OCI-LY7 (cell line): ENCODE measurements at regions not wholly inside any gene's neighbourhood (a gene's known extent, or its start where the extent isn't known, plus 50 kb on each side); places are given as distances from the start of the nearest gene placed in this dataset.

Source experiments
- BruUV-seq: library from RNA; stranded (reverse); fragments of 400-500 nt; replicated peaks from 2 replicates; lab custom pipeline; 2021; lab: Mats Ljungman, UMichigan
- CTCF ChIA-PET: fragments of 300-600 bp; sonication (Branson Sonifier 250); formaldehyde crosslinking; loops from one replicate; lab custom pipeline; 2022; ENCODE audit warnings: antibody characterized with exemption; ENCODE audit not compliant: unreplicated experiment; lab: Charles Lee
- POLR2A ChIA-PET: fragments of 300-600 bp; sonication (Branson Sonifier 250); formaldehyde crosslinking; loops from one replicate; lab custom pipeline; 2022; ENCODE audit warnings: antibody characterized with exemption; lab: Charles Lee
- DNase-seq: peaks from one replicate; pipeline ENCODE4 v3.0.0-alpha.2; 2015; ENCODE audit warnings: low spot score
- H2AFZ ChIP-seq: fragments of 200-600 bp; sonication (generic), shearing (Covaris generic); 2 replicates; pipeline ENCODE4 v1.6.1; 2014; ENCODE audit warnings: mild to moderate bottlenecking, antibody characterized with exemption, low read length, moderate library complexity
- H3K27ac ChIP-seq: fragments of 200-600 bp; sonication (generic); 2 replicates; pipeline ENCODE4 v1.5.1; 2014; ENCODE audit warnings: mixed run types, low read depth, mild to moderate bottlenecking, moderate library complexity, low read length, inconsistent platforms; ENCODE audit not compliant: poor library complexity, severe bottlenecking
- H3K36me3 ChIP-seq: fragments of 200-600 bp; sonication (generic); 2 replicates; pipeline ENCODE4 v1.6.1; 2014; ENCODE audit warnings: mild to moderate bottlenecking, antibody characterized with exemption, low read length, moderate library complexity, mixed read lengths; ENCODE audit not compliant: insufficient read depth
- H3K4me1 ChIP-seq: fragments of 200-600 bp; sonication (generic); 2 replicates; pipeline ENCODE4 v1.5.1; 2014; ENCODE audit warnings: mild to moderate bottlenecking, low read length; ENCODE audit not compliant: insufficient read depth, poor library complexity, severe bottlenecking
- H3K4me2 ChIP-seq: fragments of 200-600 bp; sonication (generic); 2 replicates; pipeline ENCODE4 v1.6.1; 2014; ENCODE audit warnings: mild to moderate bottlenecking, low read length
- H3K4me3 ChIP-seq: fragments of 200-600 bp; sonication (generic); 2 replicates; pipeline ENCODE4 v1.5.1; 2014; ENCODE audit warnings: mild to moderate bottlenecking, low read depth, low read length; ENCODE audit not compliant: poor library complexity, severe bottlenecking
- H3K79me2 ChIP-seq: fragments of 200-600 bp; sonication (generic); 2 replicates; pipeline ENCODE4 v1.6.1; 2016; ENCODE audit warnings: low read depth, mild to moderate bottlenecking, low read length, moderate library complexity, mixed read lengths; ENCODE audit not compliant: insufficient read depth
- H3K9me2 ChIP-seq: fragments of 200-600 bp; sonication (generic); 2 replicates; pipeline ENCODE4 v1.6.1; 2016; ENCODE audit warnings: mild to moderate bottlenecking, low read length, mixed read lengths; ENCODE audit not compliant: insufficient read depth
- H3K9me3 ChIP-seq: fragments of 200-600 bp; sonication (generic); 2 replicates; pipeline ENCODE4 v1.6.1; 2014; ENCODE audit warnings: mild to moderate bottlenecking, mixed run types, low read length, mixed read lengths
- H4K20me1 ChIP-seq: fragments of 200-600 bp; sonication (generic); 2 replicates; pipeline ENCODE4 v1.6.1; 2014; ENCODE audit warnings: mild to moderate bottlenecking, antibody characterized with exemption, low read length, moderate library complexity, mixed read lengths; ENCODE audit not compliant: insufficient read depth
- CTCF ChIP-seq: fragments of 200-600 bp; sonication (generic); conservative IDR thresholded peaks from 2 replicates; pipeline ENCODE4 v1.5.1; 2014; ENCODE audit warnings: mild to moderate bottlenecking, antibody characterized with exemption, low read length, moderate library complexity, mixed read lengths
- EZH2phosphoT487 ChIP-seq: fragments of 200-600 bp; sonication (generic); IDR thresholded peaks from 2 replicates; pipeline ENCODE4 v1.6.1; 2018; ENCODE audit warnings: low read depth, borderline replicate concordance, mild to moderate bottlenecking, mixed run types, antibody characterized with exemption, low read length, moderate library complexity, mixed read lengths
- intact Hi-C: fragments of 100-400 bp; cut with micrococcal nuclease; formaldehyde crosslinking; loops from one replicate; pipeline ENCODE4 v1.10.0; 2022; ENCODE audit not compliant: unreplicated experiment

DNA sequence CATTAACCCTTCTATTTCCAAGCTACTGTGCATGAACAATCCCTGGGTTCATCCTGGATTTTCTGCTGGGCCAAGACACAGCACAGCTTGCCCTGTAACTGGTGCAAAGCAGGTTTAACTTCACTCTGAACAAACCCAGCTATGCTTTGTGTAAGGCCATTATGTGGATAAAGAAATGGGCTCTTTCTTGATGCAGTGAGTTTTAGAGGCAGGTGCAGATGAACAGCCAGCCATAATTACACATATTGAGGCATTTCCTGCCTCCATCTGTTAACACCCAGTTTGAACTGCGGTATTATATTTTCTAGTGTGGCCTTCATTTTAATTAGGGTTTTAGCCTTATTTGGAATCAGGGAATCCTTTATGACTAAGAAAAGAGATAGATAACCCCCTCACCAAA lies 68.7 kb upstream of the ARX start:
- CTCF ChIA-PET, result no interaction called here
- POLR2A ChIA-PET, result no interaction called here
- no peak overlapping the region for H3K4me3 ChIP-seq

DNA sequence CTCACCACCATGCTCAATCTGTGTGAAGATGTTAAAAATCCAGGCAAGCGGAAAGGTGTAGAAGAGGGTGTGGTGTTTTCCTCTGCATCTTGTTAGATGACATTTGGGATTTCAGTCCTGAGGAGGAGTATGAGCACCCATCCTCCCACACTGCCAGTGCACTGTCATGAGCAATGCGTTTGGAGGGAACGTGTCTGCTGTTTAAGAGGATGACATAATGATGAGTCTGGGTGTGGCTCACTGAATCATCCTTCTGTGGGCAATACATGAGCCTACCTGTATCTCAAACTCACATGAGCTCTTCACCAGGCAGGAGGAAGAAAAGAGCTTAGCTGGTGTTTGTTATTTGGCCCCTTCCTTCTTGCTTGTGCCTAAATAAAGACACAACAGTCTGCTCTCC lies 67.9 kb upstream of the ARX start:
- Histone ChIP-seq H3K9me3 (no peaks in the 10 kb centered on the region), H2AFZ (no peak overlapping the region), H3K4me3 (no peak overlapping the region), H3K36me3 (no peaks in the 10 kb centered on the region), H4K20me1 (no peaks in the 10 kb centered on the region), H3K79me2 (no peaks in the 10 kb centered on the region), H3K4me1 (no peaks in the 10 kb centered on the region), H3K9me2 (no peaks in the 10 kb centered on the region), H3K4me2 (no peak overlapping the region), H3K27ac (no peak overlapping the region)
- CTCF ChIA-PET, result no interaction called here
- TF ChIP-seq EZH2phosphoT487 (no peak), CTCF (no peak)
- DNase-seq, result no peak
- intact Hi-C loops, result no loop called here
- POLR2A ChIA-PET, result no interaction called here
- BruUV-seq, result no TSS peak

More for the DNA sequence above, 68.7 kb upstream of the ARX start:
- Histone ChIP-seq H2AFZ (no peak overlapping the region), H3K36me3 (no peaks in the 10 kb centered on the region), H3K79me2 (no peaks in the 10 kb centered on the region), H3K9me2 (no peaks in the 10 kb centered on the region), H3K27ac (no peak overlapping the region), H4K20me1 (no peaks in the 10 kb centered on the region), H3K9me3 (no peaks in the 10 kb centered on the region), H3K4me1 (no peaks in the 10 kb centered on the region), H3K4me2 (no peak overlapping the region)
- DNase-seq, result no peak
- TF ChIP-seq EZH2phosphoT487, result no peak
- no peak for TF ChIP-seq CTCF
- intact Hi-C loops, result no loop called here
- BruUV-seq, result no TSS peak

- no TSS peak for BruUV-seq
- peak; percentile 0 for DNase-seq
- CTCF ChIA-PET, result no interaction called here
- no peak for TF ChIP-seq CTCF
- no peak for TF ChIP-seq EZH2phosphoT487
- Histone ChIP-seq H3K36me3 (no peaks in the 10 kb centered on the region), H4K20me1 (no peaks in the 10 kb centered on the region), H3K4me3 (no peak overlapping the region), H3K27ac (no peak overlapping the region), H3K4me2 (no peak overlapping the region), H2AFZ (no peak overlapping the region), H3K9me3 (no peaks in the 10 kb centered on the region), H3K4me1 (no peaks in the 10 kb centered on the region), H3K79me2 (no peaks in the 10 kb centered on the region), H3K9me2 (no peaks in the 10 kb centered on the region)
- POLR2A ChIA-PET, result no interaction called here
- intact Hi-C loops, result no loop called here
Measured at GRCh38 chrX:25079020-25079419, 63.3 kb upstream of the ARX start.
